ENCODE measurements at regions not wholly inside any gene's neighbourhood (a gene's known extent, or its start where the extent isn't known, plus 50 kb on each side); places are given as distances from the start of the nearest gene placed in this dataset.

GRCh38 chr3:101939361-101940049 is 90.2 kb downstream of the NFKBIZ start:
- H3K27ac Mint-ChIP-seq = no peak overlapping the region
- no peaks in the 10 kb centered on the region for H3K9me3 Mint-ChIP-seq
- DNase-seq (no peak), ATAC-seq (replicated peaks in 1 of 2) (no peak)
- no peak overlapping the region for H3K4me3 Mint-ChIP-seq
- peaks cover 48% of the 10 kb centered on the region for H3K4me1 Mint-ChIP-seq (ENCODE audit: low read depth)
- H3K27me3 Mint-ChIP-seq (ENCODE audit: low read depth) = no peaks in the 10 kb centered on the region
- H3K36me3 Mint-ChIP-seq (ENCODE audit: insufficient read depth in 2 of 2) = no peaks in the 10 kb centered on the region

GRCh38 chr3:101940521-101941317 is 91.4 kb downstream of the NFKBIZ start:
- Mint-ChIP-seq H3K9me3 (no peaks in the 10 kb centered on the region), H3K27me3 (ENCODE audit: low read depth) (no peaks in the 10 kb centered on the region), H3K4me1 (ENCODE audit: low read depth) (peaks cover 49% of the 10 kb centered on the region), H3K36me3 (ENCODE audit: insufficient read depth in 2 of 2) (no peaks in the 10 kb centered on the region), H3K4me3 (no peak overlapping the region), H3K27ac (no peak overlapping the region)
- DNase-seq (peak in 1 of 2 donors; percentile 44), ATAC-seq (replicated peaks in 1 of 2) (peak; percentile 23 to 30)

- ATAC-seq (replicated peaks in 1 of 2) = peak; percentile 23 to 46
- no peak for DNase-seq
- Mint-ChIP-seq H3K4me3 (no peak overlapping the region), H3K4me1 (ENCODE audit: low read depth) (peaks cover 51% of the 10 kb centered on the region), H3K27ac (no peak overlapping the region), H3K27me3 (ENCODE audit: low read depth) (no peaks in the 10 kb centered on the region), H3K36me3 (ENCODE audit: insufficient read depth in 2 of 2) (no peaks in the 10 kb centered on the region), H3K9me3 (no peaks in the 10 kb centered on the region)
Measured at GRCh38 chr3:101941318-101942040, 92.2 kb downstream of the NFKBIZ start.

- H3K4me1 Mint-ChIP-seq (ENCODE audit: low read depth) = peaks cover 44% of the 10 kb centered on the region
- no peaks in the 10 kb centered on the region for H3K9me3 Mint-ChIP-seq
- H3K4me3 Mint-ChIP-seq = peak overlapping the region; percentile 14 to 69
- ATAC-seq (replicated peaks in 1 of 2) = no peak
- no peak overlapping the region for H3K27ac Mint-ChIP-seq
- no peaks in the 10 kb centered on the region for H3K27me3 Mint-ChIP-seq (ENCODE audit: low read depth)
- no peaks in the 10 kb centered on the region for H3K36me3 Mint-ChIP-seq (ENCODE audit: insufficient read depth in 2 of 2)
- DNase-seq = no peak
Measured at GRCh38 chr3:101942356-101942755, 93.0 kb downstream of the NFKBIZ start.

DNA sequence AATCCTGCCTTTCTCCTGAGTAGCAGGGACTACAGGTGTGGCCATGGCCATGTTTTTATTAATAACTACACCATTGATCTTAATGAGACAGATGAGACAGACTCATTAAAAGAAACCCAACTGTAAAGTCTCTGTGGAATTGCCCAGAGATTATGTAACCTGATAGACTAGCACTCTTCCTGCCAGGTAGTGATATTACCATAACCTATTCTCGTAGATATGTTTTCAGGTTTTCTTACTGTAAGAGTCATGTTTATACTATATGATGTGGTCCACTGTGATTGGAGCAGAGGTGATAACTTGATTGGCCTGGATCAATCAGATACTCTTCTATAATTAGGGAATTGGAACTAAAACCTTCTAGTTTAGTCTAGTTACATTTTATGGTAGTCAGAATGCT is 93.7 kb downstream of the NFKBIZ start:
- Mint-ChIP-seq H3K36me3 (ENCODE audit: insufficient read depth in 2 of 2) (no peaks in the 10 kb centered on the region), H3K27me3 (ENCODE audit: low read depth) (no peaks in the 10 kb centered on the region), H3K9me3 (no peaks in the 10 kb centered on the region), H3K4me1 (ENCODE audit: low read depth) (peaks cover 43% of the 10 kb centered on the region), H3K4me3 (peak overlapping the region; percentile 6 to 55), H3K27ac (no peak overlapping the region)
- ATAC-seq (replicated peaks in 1 of 2) (peak; percentile 28 to 54), DNase-seq (no peak)

DNA sequence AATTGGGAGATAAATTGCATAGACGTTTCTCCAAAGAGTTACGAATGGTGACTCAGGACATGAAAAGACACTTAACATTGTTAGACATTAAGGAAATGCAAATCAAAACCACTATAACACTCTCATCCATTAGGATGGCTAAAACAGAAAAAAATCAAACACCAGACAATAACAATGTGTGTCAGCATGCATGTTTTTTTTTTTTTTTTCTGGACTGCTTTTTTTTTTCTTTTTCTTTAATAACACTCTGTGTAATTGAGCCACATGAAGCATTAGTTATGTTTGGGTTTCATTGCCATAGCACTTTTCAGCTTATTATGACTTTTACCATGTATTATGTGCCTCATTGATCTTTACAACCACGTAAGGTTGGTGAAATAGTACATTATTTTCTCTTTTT is 95.0 kb downstream of the NFKBIZ start:
- no peak for ATAC-seq (replicated peaks in 1 of 2)
- no peak overlapping the region for H3K27ac Mint-ChIP-seq
- no peak overlapping the region for H3K4me3 Mint-ChIP-seq
- H3K9me3 Mint-ChIP-seq = no peaks in the 10 kb centered on the region
- peaks cover 0 to under 1% of the 10 kb centered on the region in 2 donors for H3K36me3 Mint-ChIP-seq (ENCODE audit: insufficient read depth in 2 of 2)
- H3K4me1 Mint-ChIP-seq (ENCODE audit: low read depth) = peaks cover 46% of the 10 kb centered on the region
- no peak for DNase-seq
- no peaks in the 10 kb centered on the region for H3K27me3 Mint-ChIP-seq (ENCODE audit: low read depth)

- no peak for ATAC-seq (replicated peaks in 1 of 2)
- no peak for DNase-seq
- Mint-ChIP-seq H3K27ac (no peak overlapping the region), H3K9me3 (no peaks in the 10 kb centered on the region), H3K27me3 (ENCODE audit: low read depth) (no peaks in the 10 kb centered on the region), H3K4me3 (peak overlapping the region in 1 of 2 donors; percentile 23), H3K4me1 (ENCODE audit: low read depth) (peaks cover 62% of the 10 kb centered on the region), H3K36me3 (ENCODE audit: insufficient read depth in 2 of 2) (peaks cover 0 to 3% of the 10 kb centered on the region in 2 donors)
Measured at GRCh38 chr3:101945980-101946379, 96.7 kb downstream of the NFKBIZ start.

DNA sequence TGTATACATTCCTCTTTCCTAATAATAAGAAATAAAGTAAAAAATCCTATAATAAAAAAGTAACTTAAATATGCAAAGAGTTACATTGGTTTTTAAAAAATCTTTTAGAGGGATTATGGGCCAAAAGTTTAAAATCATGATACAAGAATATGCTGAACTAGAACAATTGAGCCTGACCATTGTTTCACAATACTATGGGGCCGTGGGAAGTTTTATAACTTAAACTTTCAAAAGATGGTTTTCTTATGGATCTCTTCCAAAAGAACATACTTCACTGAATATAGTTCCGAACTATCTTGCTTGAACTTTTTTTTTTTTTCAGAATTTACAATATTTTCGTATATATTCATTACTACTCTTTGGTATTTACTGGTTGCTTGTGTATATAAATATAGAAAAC is 97.6 kb downstream of the NFKBIZ start:
- H3K27me3 Mint-ChIP-seq (ENCODE audit: low read depth) = no peaks in the 10 kb centered on the region
- DNase-seq (no peak), ATAC-seq (replicated peaks in 1 of 2) (no peak)
- H3K36me3 Mint-ChIP-seq (ENCODE audit: insufficient read depth in 2 of 2) = peaks cover 0 to 3% of the 10 kb centered on the region in 2 donors
- H3K27ac Mint-ChIP-seq = no peak overlapping the region
- no peaks in the 10 kb centered on the region for H3K9me3 Mint-ChIP-seq
- H3K4me3 Mint-ChIP-seq = no peak overlapping the region
- peaks cover 60% of the 10 kb centered on the region for H3K4me1 Mint-ChIP-seq (ENCODE audit: low read depth)

- Mint-ChIP-seq H3K36me3 (ENCODE audit: insufficient read depth in 2 of 2) (peaks cover 0 to 3% of the 10 kb centered on the region in 2 donors), H3K4me1 (ENCODE audit: low read depth) (peaks cover 41% of the 10 kb centered on the region), H3K27me3 (ENCODE audit: low read depth) (no peaks in the 10 kb centered on the region), H3K27ac (no peak overlapping the region), H3K9me3 (no peaks in the 10 kb centered on the region), H3K4me3 (peak overlapping the region; percentile 0 to 18)
- peak; percentile 17 to 26 for DNase-seq
- peak; percentile 93 to 97 for ATAC-seq (replicated peaks in 1 of 2)
Measured at GRCh38 chr3:101950510-101950909, 101.2 kb downstream of the NFKBIZ start.

DNA sequence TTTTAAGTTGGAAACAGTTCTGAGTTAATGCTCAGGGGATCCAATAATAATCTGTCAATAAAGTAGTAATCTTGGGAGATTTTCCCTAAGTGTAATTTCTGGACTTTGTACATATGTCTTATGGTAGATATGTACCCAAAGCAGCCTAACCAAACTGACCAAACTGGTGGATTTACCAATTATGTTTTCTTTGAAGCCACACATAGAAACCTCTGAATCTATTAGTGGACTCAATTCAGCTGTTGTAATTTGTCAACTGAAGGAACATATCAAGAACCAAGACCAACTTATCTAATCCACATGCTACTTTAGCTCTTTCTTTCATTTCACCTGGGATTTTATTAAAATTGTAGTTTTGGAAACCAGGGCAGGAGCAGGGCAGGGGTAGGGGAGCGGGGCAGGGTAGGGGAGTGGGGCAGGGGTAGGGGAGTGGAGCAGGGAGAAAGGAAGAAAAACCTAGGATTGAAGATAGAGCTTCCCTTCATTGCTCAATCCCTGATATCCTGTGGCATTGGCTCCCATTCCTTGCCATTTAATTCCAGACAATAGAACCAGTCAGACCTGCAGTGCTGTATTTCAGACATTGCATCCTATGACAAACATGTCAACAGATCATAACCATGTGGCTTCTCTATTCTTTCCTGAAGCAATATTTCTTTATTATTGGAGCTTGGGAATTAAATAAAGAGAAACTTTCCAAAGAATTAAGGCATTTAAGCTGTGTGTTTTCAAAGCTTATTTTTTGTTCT is 101.8 kb downstream of the NFKBIZ start:
- peak overlapping the region in 1 of 2 donors; percentile 0 for H3K4me3 Mint-ChIP-seq
- ATAC-seq (replicated peaks in 1 of 2) = peak in 1 of 2 donors; percentile 16
- no peak for DNase-seq
- H3K36me3 Mint-ChIP-seq (ENCODE audit: insufficient read depth in 2 of 2) = peaks cover 0 to 3% of the 10 kb centered on the region in 2 donors
- H3K9me3 Mint-ChIP-seq = no peaks in the 10 kb centered on the region
- H3K27ac Mint-ChIP-seq = no peak overlapping the region
- peaks cover 34% of the 10 kb centered on the region for H3K4me1 Mint-ChIP-seq (ENCODE audit: low read depth)
- no peaks in the 10 kb centered on the region for H3K27me3 Mint-ChIP-seq (ENCODE audit: low read depth)

- Mint-ChIP-seq H3K36me3 (ENCODE audit: insufficient read depth in 2 of 2) (peaks cover 0 to 2% of the 10 kb centered on the region in 2 donors), H3K27me3 (ENCODE audit: low read depth) (no peaks in the 10 kb centered on the region), H3K9me3 (no peaks in the 10 kb centered on the region), H3K4me3 (no peak overlapping the region), H3K4me1 (ENCODE audit: low read depth) (peaks cover 25% of the 10 kb centered on the region), H3K27ac (peak overlapping the region; percentile 22)
- DNase-seq = no peak
- ATAC-seq (replicated peaks in 1 of 2) = no peak
Measured at GRCh38 chr3:101954361-101954760, 105.0 kb downstream of the NFKBIZ start.

GRCh38 chr3:101954936-101955335 is 105.6 kb downstream of the NFKBIZ start:
- no peak for ATAC-seq (replicated peaks in 1 of 2)
- Mint-ChIP-seq H3K9me3 (no peaks in the 10 kb centered on the region), H3K4me3 (no peak overlapping the region), H3K36me3 (ENCODE audit: insufficient read depth in 2 of 2) (no peaks in the 10 kb centered on the region), H3K27ac (no peak overlapping the region), H3K27me3 (ENCODE audit: low read depth) (no peaks in the 10 kb centered on the region), H3K4me1 (ENCODE audit: low read depth) (peaks cover 20% of the 10 kb centered on the region)
- no peak for DNase-seq
